ENCODE measurements at regions not wholly inside any gene's neighbourhood (a gene's known extent, or its start where the extent isn't known, plus 50 kb on each side); places are given as distances from the start of the nearest gene placed in this dataset.

- no peak for ATAC-seq
These were observed 261.3 kb downstream of the COX7C start for GRCh38 chr5:86879086-86879485.

GRCh38 chr5:86880344-86880743 is 262.6 kb downstream of the COX7C start:
- H3K27me3 ChIP-seq, result no peaks in the 10 kb centered on the region
- no peaks in the 10 kb centered on the region for H3K36me3 ChIP-seq
- no peak for TF ChIP-seq POLR2A (IDR thresholded peaks at IDR 0.05)
- no peak overlapping the region for H3K4me3 ChIP-seq
- ATAC-seq, result no peak
- H3K27ac ChIP-seq, result no peak overlapping the region
- no peaks in the 10 kb centered on the region for H3K9me3 ChIP-seq
- H3K4me1 ChIP-seq, result no peaks in the 10 kb centered on the region
- 63 to 64% methylated on average over 2 to 3 of the region's 4 CpGs for WGBS, 2 donors (ENCODE audit: low coverage in 1 of 2)

More at GRCh38 chr5:86879086-86879485, 261.3 kb downstream of the COX7C start:
- no peak overlapping the region for H3K4me3 ChIP-seq
- H3K9me3 ChIP-seq, result no peaks in the 10 kb centered on the region
- TF ChIP-seq POLR2A (IDR thresholded peaks at IDR 0.05) (no peak), EP300 (IDR thresholded peaks at IDR 0.05) (no peak), POLR2AphosphoS5 (IDR thresholded peaks at IDR 0.05) (no peak), CTCF (IDR thresholded peaks at IDR 0.05) (no peak)
- H3K36me3 ChIP-seq, result no peaks in the 10 kb centered on the region
- no peaks in the 10 kb centered on the region for H3K4me1 ChIP-seq
- H3K27me3 ChIP-seq, result no peaks in the 10 kb centered on the region
- no peak overlapping the region for H3K27ac ChIP-seq

GRCh38 chr5:86880785-86881492 is 263.2 kb downstream of the COX7C start:
- TF ChIP-seq EP300 (IDR thresholded peaks at IDR 0.05), result no peak
- peak in 3 of 4 experiments; percentile 45 to 51 (median 48) for TF ChIP-seq CTCF (IDR thresholded peaks at IDR 0.05)
- TF ChIP-seq POLR2A (IDR thresholded peaks at IDR 0.05), result no peak
- TF ChIP-seq POLR2AphosphoS5 (IDR thresholded peaks at IDR 0.05), result no peak
- Histone ChIP-seq H3K9me3 (no peaks in the 10 kb centered on the region), H3K36me3 (no peaks in the 10 kb centered on the region), H3K4me3 (no peak overlapping the region), H3K4me1 (no peaks in the 10 kb centered on the region), H3K27ac (no peak overlapping the region), H3K27me3 (no peaks in the 10 kb centered on the region)
- 48 to 83% methylated on average over 2 to 3 of the region's 3 CpGs for WGBS, 2 donors (ENCODE audit: low coverage in 1 of 2)
- ATAC-seq, result peak; percentile 57

- no peak overlapping the region for H3K4me3 ChIP-seq
- ATAC-seq, result no peak
- no peaks in the 10 kb centered on the region for H3K27me3 ChIP-seq
- no peak overlapping the region for H3K27ac ChIP-seq
- H3K36me3 ChIP-seq, result no peaks in the 10 kb centered on the region
- TF ChIP-seq POLR2A (IDR thresholded peaks at IDR 0.05), result no peak
- no peak for TF ChIP-seq CTCF (IDR thresholded peaks at IDR 0.05)
- TF ChIP-seq EP300 (IDR thresholded peaks at IDR 0.05), result no peak
- no peak for TF ChIP-seq POLR2AphosphoS5 (IDR thresholded peaks at IDR 0.05)
- no peaks in the 10 kb centered on the region for H3K4me1 ChIP-seq
- 91% methylated on average over 1 of the region's 1 CpG; no CpG with 5 or more reads in 1 of the 2 donors for WGBS, 2 donors (ENCODE audit: low coverage in 1 of 2)
- no peaks in the 10 kb centered on the region for H3K9me3 ChIP-seq
These were observed 263.9 kb downstream of the COX7C start for GRCh38 chr5:86881493-86882090.

GRCh38 chr5:86884608-86885007 is 266.9 kb downstream of the COX7C start:
- TF ChIP-seq POLR2A (IDR thresholded peaks at IDR 0.05), result no peak
- no peak for ATAC-seq
- H3K4me1 ChIP-seq, result no peaks in the 10 kb centered on the region

GRCh38 chr5:86885011-86885410 is 267.3 kb downstream of the COX7C start:
- 85 to 94% methylated on average over 2 of the region's 2 CpGs for WGBS, 2 donors (ENCODE audit: low coverage in 1 of 2)
- Histone ChIP-seq H3K36me3 (no peaks in the 10 kb centered on the region), H3K4me3 (no peak overlapping the region), H3K9me3 (no peaks in the 10 kb centered on the region), H3K27ac (no peak overlapping the region), H3K4me1 (no peaks in the 10 kb centered on the region), H3K27me3 (no peaks in the 10 kb centered on the region)
- no peak for ATAC-seq
- TF ChIP-seq POLR2AphosphoS5 (IDR thresholded peaks at IDR 0.05) (no peak), POLR2A (IDR thresholded peaks at IDR 0.05) (no peak), EP300 (IDR thresholded peaks at IDR 0.05) (no peak), CTCF (IDR thresholded peaks at IDR 0.05) (no peak)

More at GRCh38 chr5:86884608-86885007, 266.9 kb downstream of the COX7C start:
- no peaks in the 10 kb centered on the region for H3K9me3 ChIP-seq
- H3K27me3 ChIP-seq, result no peaks in the 10 kb centered on the region
- 93 to 98% methylated on average over 8 to 16 of the region's 16 CpGs for WGBS, 2 donors (ENCODE audit: low coverage in 1 of 2)
- H3K27ac ChIP-seq, result no peak overlapping the region
- no peaks in the 10 kb centered on the region for H3K36me3 ChIP-seq
- H3K4me3 ChIP-seq, result no peak overlapping the region
